Aorta (tissue), 5 donors: ENCODE measurements at regions not wholly inside any gene's neighbourhood (a gene's known extent, or its start where the extent isn't known, plus 50 kb on each side); places are given as distances from the start of the nearest gene placed in this dataset.

Experiments
- ATAC-seq: fragments of 200-7000 bp; cut with Tn5 transposase; one replicate; pipeline ENCODE4 v1.9.1; 2022; ENCODE audit warnings: moderate library complexity; ENCODE audit not compliant: low FRiP score
- DNase-seq, 2 donors: peaks; one replicate each; pipeline ENCODE4 v3.0.0-alpha.2; 2020
- H3K27ac ChIP-seq, 2 donors: one replicate each; pipeline ENCODE4 v1.5.1; 2013; ENCODE audit warnings: low read length in 2 of 2, mild to moderate bottlenecking in 2 of 2, moderate library complexity in 2 of 2, control low read depth in 1 of 2, inconsistent platforms in 1 of 2, low read depth in 1 of 2
- H3K27me3 ChIP-seq, 2 donors: one replicate each; pipeline ENCODE4 v1.6.1; 2013; ENCODE audit warnings: control low read depth in 1 of 2, low read length in 1 of 2, mild to moderate bottlenecking in 1 of 2, moderate library complexity in 1 of 2; ENCODE audit not compliant: insufficient read depth in 2 of 2, control insufficient read depth in 1 of 2
- H3K36me3 ChIP-seq, 2 donors: one replicate each; pipeline ENCODE4 v1.6.1; 2013; ENCODE audit warnings: control low read depth in 1 of 2, low read length in 1 of 2, mild to moderate bottlenecking in 1 of 2; ENCODE audit not compliant: insufficient read depth in 2 of 2, control insufficient read depth in 1 of 2
- H3K4me1 ChIP-seq, 2 donors: one replicate each; pipeline ENCODE4 v1.6.1; 2013; ENCODE audit warnings: low read length in 2 of 2, control low read depth in 1 of 2, mild to moderate bottlenecking in 1 of 2, moderate library complexity in 1 of 2; ENCODE audit not compliant: insufficient read depth in 2 of 2, control insufficient read depth in 1 of 2
- H3K4me3 ChIP-seq, 2 donors: one replicate each; pipeline ENCODE4 v1.5.1; 2013; ENCODE audit warnings: low read length in 2 of 2, control low read depth in 1 of 2, mild to moderate bottlenecking in 1 of 2
- H3K9me3 ChIP-seq: one replicate; pipeline ENCODE4 v1.6.1; 2013; ENCODE audit warnings: mild to moderate bottlenecking, low read length; ENCODE audit not compliant: control insufficient read depth
- WGBS, 2 donors: extraction: QIAGEN DNeasy Blood & Tissue Kit; methylation state at CpG; one replicate each; pipeline ENCODE4 v1.1.7; 2013; 5-methylcytosine and 5-hydroxymethylcytosine counted together
- intact Hi-C, 2 donors: fragments of 100-400 bp; cut with DNase I; formaldehyde crosslinking; loops; one replicate each; pipeline versions ENCODE4 v1.14.2 to v1.15.0; 2022
- donor health status: healthy with polysubstance abuse.
- donor health status: Bipolar disorder and iron deficiency.
- donor health status: DM: no; HTN: no; CAD: no.
- donor health status: DM: no; HTN: no; CAD: no.
- donor health status: DM: yes; HTN: yes; CAD: no.

DNA sequence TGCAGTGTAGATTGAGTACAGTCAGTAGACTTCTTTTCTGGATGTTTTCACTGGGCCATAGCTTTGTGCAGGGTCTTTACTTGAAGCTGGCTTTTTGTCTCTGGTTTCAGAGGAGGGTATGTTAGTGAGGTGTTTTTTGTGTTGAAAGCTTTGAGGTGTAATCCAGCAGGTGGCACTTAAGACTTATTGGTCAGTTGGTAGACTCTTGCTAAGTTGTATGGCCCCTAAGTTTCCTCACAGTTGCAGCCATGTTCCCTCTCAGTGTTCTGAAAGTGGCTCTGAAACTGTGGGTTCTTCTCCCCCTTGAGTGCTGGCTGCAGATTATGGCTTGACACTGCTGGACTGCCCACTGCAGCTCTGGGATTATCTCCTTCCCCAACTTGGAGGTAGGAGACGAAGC, 55.7 kb upstream of the SLC44A1 start:
- DNase-seq, result no peak

DNA sequence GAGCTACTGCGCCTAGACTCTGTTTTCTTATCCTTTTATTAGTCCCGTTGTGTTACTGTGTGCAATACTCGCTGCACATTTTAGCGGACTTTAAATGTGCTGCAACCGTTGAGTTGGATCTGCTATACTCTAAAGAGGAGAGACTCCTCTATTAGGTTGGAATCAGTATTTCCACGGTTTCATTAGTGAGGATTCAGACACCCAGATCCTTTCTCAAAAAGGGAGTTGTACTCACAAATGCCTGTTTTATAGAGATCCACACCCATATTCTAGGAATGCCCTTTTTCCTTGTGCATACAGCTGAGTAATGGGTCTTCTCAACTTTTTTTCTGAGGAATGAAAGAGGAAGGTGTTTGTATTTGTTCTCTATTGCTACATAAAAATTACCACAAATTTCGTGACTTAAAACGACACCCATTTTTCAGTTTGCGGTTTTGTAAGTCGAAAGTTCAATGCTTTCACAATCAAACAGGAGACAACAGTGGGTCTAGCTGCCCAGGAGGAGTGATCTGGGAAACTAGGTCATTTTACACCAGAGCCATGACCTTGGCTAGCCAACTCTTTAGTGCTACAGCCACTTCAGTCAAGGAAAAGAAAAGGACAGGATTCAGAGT, 52.8 kb upstream of the SLC44A1 start:
- no peak overlapping the region for H3K4me3 ChIP-seq
- ATAC-seq, result peak; percentile 33
- H3K4me1 ChIP-seq, result peaks cover 0 to 3% of the 10 kb centered on the region in 2 donors
- no peaks in the 10 kb centered on the region for H3K36me3 ChIP-seq
- no peak overlapping the region for H3K27ac ChIP-seq
- no peaks in the 10 kb centered on the region for H3K27me3 ChIP-seq
- no peak for DNase-seq
- intact Hi-C loops, result no loop called here
- WGBS, 2 donors, result 91% methylated on average over 10 of the region's 10 CpGs
- no peaks in the 10 kb centered on the region for H3K9me3 ChIP-seq

More for the DNA sequence above, 55.7 kb upstream of the SLC44A1 start:
- Histone ChIP-seq H3K36me3 (no peaks in the 10 kb centered on the region), H3K4me3 (no peak overlapping the region), H3K27me3 (no peaks in the 10 kb centered on the region), H3K9me3 (no peaks in the 10 kb centered on the region), H3K4me1 (peaks cover 0 to 3% of the 10 kb centered on the region in 2 donors), H3K27ac (no peak overlapping the region)
- no peak for ATAC-seq
- intact Hi-C loops, result no loop called here
- WGBS, 2 donors, result 90 to 96% methylated on average over 1 of the region's 1 CpG

DNA sequence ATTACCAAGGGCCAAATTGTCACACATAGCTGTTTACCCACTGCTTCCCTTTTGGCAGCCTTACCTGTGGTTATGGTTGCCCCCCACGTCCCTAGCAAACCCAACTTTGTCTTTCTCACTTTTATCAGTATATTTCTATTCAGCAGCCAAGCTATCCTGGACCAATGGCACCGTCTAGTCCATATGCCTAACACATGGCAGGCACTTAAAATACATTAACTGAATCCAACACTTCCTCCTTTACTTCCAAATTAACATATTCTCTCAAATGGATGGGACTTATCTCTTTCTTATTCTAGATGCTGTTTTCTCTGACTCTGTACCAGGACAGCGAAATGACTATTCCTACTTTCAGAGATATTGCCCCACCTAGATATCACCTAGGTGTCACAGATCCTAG, 50.9 kb upstream of the SLC44A1 start:
- intact Hi-C loops, result no loop called here
- Histone ChIP-seq H3K27me3 (no peaks in the 10 kb centered on the region), H3K27ac (no peak overlapping the region), H3K9me3 (no peaks in the 10 kb centered on the region), H3K4me3 (no peak overlapping the region), H3K4me1 (no peaks in the 10 kb centered on the region), H3K36me3 (no peaks in the 10 kb centered on the region)
- ATAC-seq (no peak), DNase-seq (no peak)
- 69 to 77% methylated on average over 3 of the region's 3 CpGs for WGBS, 2 donors

DNA sequence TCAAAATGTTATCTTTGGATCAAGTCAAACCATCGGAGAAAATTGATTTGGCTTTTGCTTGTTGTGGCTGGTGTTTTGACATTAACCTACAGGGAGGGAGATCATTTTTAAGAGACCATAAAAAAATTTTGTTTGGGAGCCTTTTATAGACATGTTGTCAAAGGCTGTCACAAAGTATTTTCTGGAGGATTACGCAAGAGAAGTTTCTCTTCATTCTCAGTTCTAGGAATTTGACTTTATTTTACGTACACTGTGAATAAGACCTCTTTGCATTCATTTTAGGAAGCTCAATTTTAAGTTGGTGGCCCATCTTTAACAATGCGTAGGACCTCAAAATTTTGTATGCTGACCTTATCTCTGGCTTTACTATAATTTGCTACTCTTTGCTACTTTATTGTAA, 50.2 kb upstream of the SLC44A1 start:
- H3K27ac ChIP-seq, result no peak overlapping the region
- WGBS, 2 donors, result 68 to 79% methylated on average over 4 of the region's 4 CpGs
- DNase-seq (no peak), ATAC-seq (no peak)
- H3K9me3 ChIP-seq, result no peaks in the 10 kb centered on the region
- H3K4me1 ChIP-seq, result no peaks in the 10 kb centered on the region
- H3K36me3 ChIP-seq, result no peaks in the 10 kb centered on the region
- no peaks in the 10 kb centered on the region for H3K27me3 ChIP-seq
- no peak overlapping the region for H3K4me3 ChIP-seq
- intact Hi-C loops, result no loop called here
